Chondrocyte (in vitro differentiated cells): ENCODE measurements at regions not wholly inside any gene's neighbourhood (a gene's known extent, or its start where the extent isn't known, plus 50 kb on each side); places are given as distances from the start of the nearest gene placed in this dataset.
"Not testable (repeated sequence)": the region's sequence is repeated elsewhere in the genome, so short reads cannot be mapped to it uniquely, and the experiment has no call there.

Source experiments
- DNase-seq: peaks from one replicate; pipeline ENCODE4 v3.0.0; 2021; ENCODE audit warnings: mixed read lengths, low spot score
- H3K27ac Mint-ChIP-seq: one replicate; pipeline ENCODE4 v1.8.0; 2021; ENCODE audit warnings: mild to moderate bottlenecking, moderate library complexity, mixed read lengths; ENCODE audit not compliant: unreplicated experiment
- H3K27me3 Mint-ChIP-seq: 2 replicates; pipeline ENCODE4 v1.8.0; 2021; ENCODE audit warnings: low read depth, mixed read lengths
- H3K36me3 Mint-ChIP-seq: 2 replicates; pipeline ENCODE4 v1.8.0; 2021; ENCODE audit warnings: low read depth, mixed read lengths
- H3K4me1 Mint-ChIP-seq: 2 replicates; pipeline ENCODE4 v1.8.0; 2021; ENCODE audit warnings: low read depth, mild to moderate bottlenecking, mixed read lengths
- H3K4me3 Mint-ChIP-seq: one replicate; pipeline ENCODE4 v1.8.0; 2021; ENCODE audit warnings: mild to moderate bottlenecking, moderate library complexity, mixed read lengths; ENCODE audit not compliant: unreplicated experiment
- H3K9me3 Mint-ChIP-seq: 2 replicates; pipeline ENCODE4 v1.8.0; 2021; ENCODE audit warnings: low read depth, mixed read lengths
- CTCF ChIP-seq: fragments of 200-600 bp; sonication (generic); IDR thresholded peaks from 2 replicates; pipeline ENCODE4 v1.5.0; 2021; ENCODE audit warnings: antibody characterized with exemption, mild to moderate bottlenecking, moderate library complexity

- no peak for TF ChIP-seq CTCF
- Mint-ChIP-seq H3K9me3 (no peaks in the 10 kb centered on the region), H3K27ac (no peak overlapping the region), H3K4me1 (no peaks in the 10 kb centered on the region), H3K36me3 (no peaks in the 10 kb centered on the region), H3K27me3 (peaks cover 1% of the 10 kb centered on the region), H3K4me3 (no peak overlapping the region)
- DNase-seq = no peak
Observed at GRCh38 chr15:85280203-85280602, 100.2 kb upstream of the AKAP13 start.

GRCh38 chr15:85281293-85281882 lies 99.0 kb upstream of the AKAP13 start:
- H3K27ac Mint-ChIP-seq = no peak overlapping the region
- H3K4me1 Mint-ChIP-seq = no peaks in the 10 kb centered on the region
- peaks cover 1% of the 10 kb centered on the region for H3K27me3 Mint-ChIP-seq
- H3K4me3 Mint-ChIP-seq = no peak overlapping the region
- no peaks in the 10 kb centered on the region for H3K36me3 Mint-ChIP-seq
- H3K9me3 Mint-ChIP-seq = no peaks in the 10 kb centered on the region
- DNase-seq = no peak
- no peak for TF ChIP-seq CTCF

- peaks cover 6% of the 10 kb centered on the region for H3K27me3 Mint-ChIP-seq
- TF ChIP-seq CTCF = no peak
- H3K9me3 Mint-ChIP-seq = no peaks in the 10 kb centered on the region
- H3K4me1 Mint-ChIP-seq = no peaks in the 10 kb centered on the region
- H3K4me3 Mint-ChIP-seq = no peak overlapping the region
- no peak for DNase-seq
- no peaks in the 10 kb centered on the region for H3K36me3 Mint-ChIP-seq
- no peak overlapping the region for H3K27ac Mint-ChIP-seq
Observed at GRCh38 chr15:85282504-85283115, 97.8 kb upstream of the AKAP13 start.

- H3K4me3 Mint-ChIP-seq, H3K4me1 Mint-ChIP-seq, DNase-seq, H3K36me3 Mint-ChIP-seq, H3K27ac Mint-ChIP-seq, H3K9me3 Mint-ChIP-seq, H3K27me3 Mint-ChIP-seq: not testable (repeated sequence)
Observed at GRCh38 chr15:85283815-85284214, 96.6 kb upstream of the AKAP13 start.

- H3K27ac Mint-ChIP-seq = no peak overlapping the region
- TF ChIP-seq CTCF = no peak
- H3K4me1 Mint-ChIP-seq = no peaks in the 10 kb centered on the region
- peaks cover 8% of the 10 kb centered on the region for H3K27me3 Mint-ChIP-seq
- H3K9me3 Mint-ChIP-seq = no peaks in the 10 kb centered on the region
- no peak for DNase-seq
- no peak overlapping the region for H3K4me3 Mint-ChIP-seq
- H3K36me3 Mint-ChIP-seq = no peaks in the 10 kb centered on the region
Observed at GRCh38 chr15:85284497-85284896, 95.9 kb upstream of the AKAP13 start.
